Activated CD4-positive, alpha-beta memory T cell treated with anti-CD3 and anti-CD28 coated beads for 36 hours (primary cell): ENCODE measurements at regions not wholly inside any gene's neighbourhood (a gene's known extent, or its start where the extent isn't known, plus 50 kb on each side); places are given as distances from the start of the nearest gene placed in this dataset.

ENCODE experiments used
- CTCF ChIA-PET: fragments of 350-600 bp; sonication (Branson Sonifier 250); formaldehyde crosslinking; loops from one replicate; lab custom pipeline; 2021; ENCODE audit warnings: antibody characterized with exemption, inconsistent platforms; lab: Charles Lee
- POLR2A ChIA-PET: fragments of 350-600 bp; sonication (Branson Sonifier 250); formaldehyde crosslinking; loops from one replicate; lab custom pipeline; 2021; ENCODE audit warnings: antibody characterized with exemption; lab: Charles Lee
- DNase-seq: peaks from one replicate; pipeline ENCODE4 v3.0.0-alpha.2; 2020
- H3K27ac Mint-ChIP-seq: one replicate; pipeline ENCODE4 v1.8.0; 2021; ENCODE audit warnings: mixed read lengths
- H3K27me3 Mint-ChIP-seq: one replicate; pipeline ENCODE4 v1.8.0; 2021; ENCODE audit warnings: mixed read lengths
- H3K36me3 Mint-ChIP-seq: one replicate; pipeline ENCODE4 v1.8.0; 2021; ENCODE audit warnings: mixed read lengths
- H3K4me1 Mint-ChIP-seq: one replicate; pipeline ENCODE4 v1.8.0; 2021; ENCODE audit warnings: low read depth, mixed read lengths
- H3K4me3 Mint-ChIP-seq: one replicate; pipeline ENCODE4 v1.8.0; 2021; ENCODE audit warnings: mild to moderate bottlenecking, mixed read lengths
- H3K9me3 Mint-ChIP-seq: one replicate; pipeline ENCODE4 v1.8.0; 2021; ENCODE audit warnings: mixed read lengths
- intact Hi-C: fragments of 100-400 bp; cut with micrococcal nuclease; formaldehyde crosslinking; loops from one replicate; pipeline ENCODE4 v1.15.1; 2023

DNA sequence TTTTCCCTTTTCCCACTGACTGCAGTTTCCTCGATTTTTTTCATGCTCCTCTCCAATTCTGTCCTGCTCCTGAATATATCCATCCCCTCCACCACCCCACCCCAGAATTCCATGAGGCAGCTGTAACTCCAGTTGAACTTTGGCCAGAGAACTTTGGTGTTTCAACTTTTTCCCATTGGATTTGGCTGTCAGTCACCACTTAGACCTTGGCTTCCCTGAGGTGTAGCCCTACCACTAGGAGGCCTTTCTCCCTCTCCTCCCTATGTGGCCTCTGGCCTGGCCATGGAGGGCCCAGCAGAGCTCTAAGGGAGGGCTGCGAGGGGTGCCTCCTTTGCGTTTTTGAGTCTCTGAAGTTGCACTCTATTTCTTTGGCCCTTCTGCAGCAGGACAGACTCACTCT, 261.3 kb downstream of the PIK3R1 start:
- ChIA-PET POLR2A (no interaction called here), CTCF (no interaction called here)
- H3K4me1 Mint-ChIP-seq = no peaks in the 10 kb centered on the region
- peaks cover 3% of the 10 kb centered on the region for H3K27me3 Mint-ChIP-seq
- no peaks in the 10 kb centered on the region for H3K9me3 Mint-ChIP-seq
- no peak overlapping the region for H3K27ac Mint-ChIP-seq
- intact Hi-C loops = no loop called here
- H3K36me3 Mint-ChIP-seq = no peaks in the 10 kb centered on the region
- H3K4me3 Mint-ChIP-seq = no peak overlapping the region
- DNase-seq = no peak

DNA sequence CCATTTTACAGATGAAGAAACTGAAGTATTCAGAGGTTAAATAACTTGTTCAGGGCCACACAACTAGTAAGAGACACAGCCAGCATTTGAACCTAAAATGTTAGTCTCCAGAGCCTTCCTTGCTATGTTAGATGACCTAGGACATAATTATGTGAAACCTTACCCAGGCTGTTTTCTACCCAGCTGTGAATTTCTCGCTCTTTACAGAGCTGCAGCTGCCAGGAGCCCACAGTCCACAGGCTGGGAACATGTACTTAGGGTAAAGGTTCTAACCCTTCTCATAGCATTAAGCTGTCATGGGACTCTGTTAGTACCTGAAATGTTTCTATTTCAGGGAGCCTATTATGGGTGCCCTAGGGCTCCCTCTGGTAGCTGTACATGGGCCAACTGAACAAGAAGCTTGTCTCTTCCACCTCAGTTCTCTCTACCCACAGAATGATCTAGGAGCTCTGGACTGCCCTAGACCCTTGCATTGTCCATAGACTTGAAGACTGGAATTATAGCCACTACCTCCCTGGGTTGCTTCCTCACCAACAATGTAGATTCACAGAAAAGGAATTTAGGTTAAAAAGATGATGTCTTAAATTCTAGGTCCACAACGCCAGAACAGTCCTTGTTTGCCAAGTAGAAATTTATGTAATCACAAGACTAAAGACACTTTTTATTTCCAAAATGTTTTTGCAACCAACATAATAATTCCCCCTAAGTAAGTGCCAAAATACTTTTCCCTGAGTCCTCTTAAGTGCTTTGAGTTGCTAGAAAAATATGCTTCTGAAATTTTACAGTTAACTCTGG, 262.9 kb downstream of the PIK3R1 start:
- Mint-ChIP-seq H3K27me3 (peaks cover 10% of the 10 kb centered on the region), H3K27ac (no peak overlapping the region), H3K4me1 (no peaks in the 10 kb centered on the region), H3K4me3 (no peak overlapping the region), H3K36me3 (no peaks in the 10 kb centered on the region), H3K9me3 (no peaks in the 10 kb centered on the region)
- intact Hi-C loops = no loop called here
- POLR2A ChIA-PET = no interaction called here
- CTCF ChIA-PET = interaction anchor here (1.0 kb wide), 1 partner anchor 366 kb away, joined by 3 read pairs; no protein-coding TSS in a partner anchor
- DNase-seq = no peak

- Mint-ChIP-seq H3K27me3 (peaks cover 9% of the 10 kb centered on the region), H3K27ac (no peak overlapping the region), H3K36me3 (no peaks in the 10 kb centered on the region), H3K4me1 (no peaks in the 10 kb centered on the region), H3K4me3 (no peak overlapping the region), H3K9me3 (no peaks in the 10 kb centered on the region)
- intact Hi-C loops = no loop called here
- POLR2A ChIA-PET = no interaction called here
- DNase-seq = no peak
- CTCF ChIA-PET = interaction anchor here (1.0 to 1.1 kb wide), 2 partner anchors 100 to 367 kb away, joined by 3 read pairs; no protein-coding TSS in a partner anchor
These were observed 264.0 kb downstream of the PIK3R1 start for GRCh38 chr5:68479524-68479923.

DNA sequence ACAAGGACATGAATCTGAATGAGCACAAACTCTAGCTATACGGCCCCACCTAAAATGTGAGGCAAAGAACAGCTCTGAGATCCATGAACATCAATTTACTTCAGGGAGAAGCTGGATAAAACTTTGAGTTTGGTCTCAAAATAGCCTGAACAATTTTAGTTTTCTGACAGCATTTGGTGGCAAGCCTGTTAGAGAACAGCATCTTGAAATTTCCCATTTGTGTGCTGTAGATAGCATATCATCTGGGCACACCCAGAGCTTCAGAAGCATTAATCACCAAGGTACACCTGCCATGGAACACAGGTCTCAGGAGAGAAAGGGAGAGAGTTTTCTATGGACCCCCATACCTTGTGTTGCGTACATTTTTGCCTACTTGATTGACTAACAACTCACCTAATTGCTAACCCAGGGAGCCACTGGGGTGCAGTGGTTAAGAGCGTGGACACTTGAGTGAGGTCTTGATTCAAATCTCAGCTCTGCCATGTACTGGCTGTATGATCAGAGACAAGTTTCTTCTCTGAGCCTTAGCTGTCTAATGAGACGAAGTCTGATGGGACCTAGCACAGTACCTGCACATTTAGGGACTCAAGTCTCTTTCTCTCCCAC, 264.9 kb downstream of the PIK3R1 start:
- no peak overlapping the region for H3K27ac Mint-ChIP-seq
- DNase-seq = no peak
- H3K27me3 Mint-ChIP-seq = peaks cover 7% of the 10 kb centered on the region
- H3K4me3 Mint-ChIP-seq = no peak overlapping the region
- POLR2A ChIA-PET = no interaction called here
- intact Hi-C loops = no loop called here
- CTCF ChIA-PET = interaction anchor here (1.1 kb wide), 2 partner anchors 18 to 101 kb away, joined by 3 read pairs; no protein-coding TSS in a partner anchor
- no peaks in the 10 kb centered on the region for H3K9me3 Mint-ChIP-seq
- no peaks in the 10 kb centered on the region for H3K4me1 Mint-ChIP-seq
- H3K36me3 Mint-ChIP-seq = no peaks in the 10 kb centered on the region

DNA sequence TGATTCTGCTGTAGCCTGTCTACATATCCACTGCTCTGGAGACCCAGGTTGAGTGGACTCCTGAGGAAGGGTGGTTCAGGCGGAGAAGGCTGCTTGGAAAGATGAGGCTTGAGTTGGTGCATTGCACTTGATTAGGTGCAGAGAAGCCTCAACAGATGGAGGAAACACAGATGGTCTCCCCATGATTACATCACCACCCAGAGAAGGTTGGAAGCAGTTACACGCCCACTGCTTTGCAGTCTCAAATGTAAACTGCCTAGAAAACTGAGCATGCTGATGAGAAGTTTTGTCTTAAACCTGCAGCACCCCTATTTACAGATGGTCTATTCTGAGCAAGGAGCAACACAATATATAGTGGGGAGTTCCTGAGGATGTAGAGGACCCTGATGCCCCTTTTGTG, 266.6 kb downstream of the PIK3R1 start:
- Mint-ChIP-seq H3K27ac (no peak overlapping the region), H3K9me3 (no peaks in the 10 kb centered on the region), H3K36me3 (no peaks in the 10 kb centered on the region), H3K27me3 (peaks cover 15% of the 10 kb centered on the region), H3K4me3 (no peak overlapping the region), H3K4me1 (no peaks in the 10 kb centered on the region)
- ChIA-PET POLR2A (no interaction called here), CTCF (no interaction called here)
- intact Hi-C loops = no loop called here
- no peak for DNase-seq

GRCh38 chr5:68484307-68485068, 268.9 kb downstream of the PIK3R1 start:
- Mint-ChIP-seq H3K4me3 (no peak overlapping the region), H3K27me3 (peaks cover 18% of the 10 kb centered on the region), H3K9me3 (no peaks in the 10 kb centered on the region), H3K36me3 (no peaks in the 10 kb centered on the region), H3K4me1 (no peaks in the 10 kb centered on the region), H3K27ac (no peak overlapping the region)
- DNase-seq = no peak
- POLR2A ChIA-PET = no interaction called here
- intact Hi-C loops = no loop called here
- CTCF ChIA-PET = interaction anchor here (0.7 kb wide), 1 partner anchor 69 kb away, joined by 3 read pairs; no protein-coding TSS in a partner anchor

DNA sequence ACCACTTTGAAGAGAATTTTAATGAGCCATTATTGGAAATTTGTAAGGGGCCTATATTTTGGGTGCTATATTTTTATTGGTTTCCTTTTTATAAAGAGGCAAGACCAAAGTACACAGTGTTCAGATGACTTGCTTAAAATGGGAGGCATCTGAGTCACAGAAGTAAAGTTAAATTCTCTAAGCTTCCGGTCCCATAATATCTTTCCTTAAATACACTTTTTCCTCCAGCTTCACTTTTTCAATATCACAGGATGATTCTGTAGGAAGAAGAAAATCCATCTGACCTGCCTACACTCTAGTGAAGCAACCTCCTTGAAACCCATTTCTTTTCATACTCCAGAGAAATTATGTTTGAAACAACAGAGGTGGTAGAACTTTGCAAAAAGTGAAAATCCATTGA, 274.0 kb downstream of the PIK3R1 start:
- POLR2A ChIA-PET = no interaction called here
- Mint-ChIP-seq H3K9me3 (no peaks in the 10 kb centered on the region), H3K4me3 (no peak overlapping the region), H3K27ac (no peak overlapping the region), H3K36me3 (no peaks in the 10 kb centered on the region), H3K4me1 (no peaks in the 10 kb centered on the region), H3K27me3 (peaks cover 11% of the 10 kb centered on the region)
- DNase-seq = no peak
- CTCF ChIA-PET = interaction anchor here (0.6 kb wide), 1 partner anchor 1075 kb away, joined by 3 read pairs; no protein-coding TSS in a partner anchor
- intact Hi-C loops = no loop called here

- ChIA-PET POLR2A (no interaction called here), CTCF (no interaction called here)
- DNase-seq = no peak
- Mint-ChIP-seq H3K4me1 (no peaks in the 10 kb centered on the region), H3K27me3 (peaks cover 11% of the 10 kb centered on the region), H3K4me3 (no peak overlapping the region), H3K27ac (no peak overlapping the region), H3K36me3 (no peaks in the 10 kb centered on the region), H3K9me3 (no peaks in the 10 kb centered on the region)
- intact Hi-C loops = no loop called here
These were observed 274.9 kb downstream of the PIK3R1 start for GRCh38 chr5:68490406-68490805.

DNA sequence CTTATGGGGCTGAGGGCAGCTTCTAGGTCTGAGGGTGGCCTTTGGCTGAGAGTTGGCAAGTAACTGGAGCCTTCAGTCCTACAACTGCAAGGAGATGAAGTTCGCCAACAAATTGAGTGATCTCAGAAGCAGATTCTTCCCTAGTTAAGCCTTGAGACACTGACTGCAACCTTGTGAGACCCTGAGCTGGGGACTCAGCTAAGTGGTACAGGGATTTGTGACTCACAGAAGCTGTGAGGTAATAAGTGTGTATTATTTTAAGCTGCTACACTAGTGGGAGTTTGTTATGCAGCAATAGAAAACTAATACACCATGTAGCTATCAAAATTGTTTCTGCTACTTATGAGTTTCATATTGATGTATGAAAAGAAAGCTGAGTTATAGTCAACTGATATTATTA, 279.2 kb downstream of the PIK3R1 start:
- H3K4me1 Mint-ChIP-seq = no peaks in the 10 kb centered on the region
- POLR2A ChIA-PET = no interaction called here
- CTCF ChIA-PET = no interaction called here
- no peak overlapping the region for H3K27ac Mint-ChIP-seq
- H3K36me3 Mint-ChIP-seq = peaks cover 9% of the 10 kb centered on the region
- H3K27me3 Mint-ChIP-seq = no peaks in the 10 kb centered on the region
- H3K4me3 Mint-ChIP-seq = no peak overlapping the region
- peaks cover 26% of the 10 kb centered on the region for H3K9me3 Mint-ChIP-seq
- intact Hi-C loops = no loop called here
- DNase-seq = no peak

DNA sequence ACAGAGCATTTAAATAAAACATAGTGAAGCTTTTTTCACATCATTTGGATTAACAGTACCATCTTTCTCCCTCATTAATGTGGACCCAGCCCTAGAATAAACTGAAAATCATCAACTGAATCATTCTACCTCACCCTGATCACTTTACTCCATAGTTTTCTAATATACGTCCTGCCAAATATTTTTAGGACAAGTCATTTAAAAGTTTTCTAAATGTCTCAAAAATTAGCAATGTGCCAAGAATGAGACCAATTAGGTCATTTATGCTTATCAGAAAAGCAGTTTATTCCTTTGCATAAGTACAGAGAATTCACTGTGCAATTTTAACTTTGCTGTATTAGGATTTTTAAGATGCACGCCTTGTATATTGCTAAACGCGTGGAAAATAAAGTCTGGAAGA, 284.4 kb downstream of the PIK3R1 start:
- ChIA-PET POLR2A (no interaction called here), CTCF (no interaction called here)
- H3K4me3 Mint-ChIP-seq = no peak overlapping the region
- peaks cover 9% of the 10 kb centered on the region for H3K36me3 Mint-ChIP-seq
- H3K4me1 Mint-ChIP-seq = no peaks in the 10 kb centered on the region
- H3K9me3 Mint-ChIP-seq = peaks cover 26% of the 10 kb centered on the region
- no peaks in the 10 kb centered on the region for H3K27me3 Mint-ChIP-seq
- H3K27ac Mint-ChIP-seq = no peak overlapping the region
- intact Hi-C loops = no loop called here
- DNase-seq = no peak

DNA sequence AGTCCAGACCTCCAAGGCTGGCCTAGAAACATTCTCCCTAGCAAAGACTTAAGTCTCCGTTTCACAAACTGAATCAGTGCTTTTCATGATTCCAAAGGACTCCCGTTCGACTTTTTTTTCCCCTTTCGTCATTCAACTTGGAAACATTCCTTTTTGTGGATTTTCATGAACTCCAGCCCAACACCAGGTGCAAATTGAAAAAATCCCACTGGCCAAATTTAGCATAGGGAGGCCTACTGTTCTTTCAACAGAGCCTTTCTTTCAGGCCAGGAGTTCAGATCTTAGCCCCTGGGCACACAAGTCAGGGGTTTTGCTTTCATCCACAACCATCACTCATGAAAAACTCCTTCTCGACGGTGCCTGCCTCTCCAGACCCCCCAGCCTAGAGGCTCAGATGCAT, 285.3 kb downstream of the PIK3R1 start:
- ChIA-PET POLR2A (no interaction called here), CTCF (no interaction called here)
- peaks cover 9% of the 10 kb centered on the region for H3K36me3 Mint-ChIP-seq
- no peaks in the 10 kb centered on the region for H3K27me3 Mint-ChIP-seq
- intact Hi-C loops = no loop called here
- H3K4me1 Mint-ChIP-seq = no peaks in the 10 kb centered on the region
- no peak overlapping the region for H3K27ac Mint-ChIP-seq
- H3K4me3 Mint-ChIP-seq = no peak overlapping the region
- no peak for DNase-seq
- H3K9me3 Mint-ChIP-seq = peaks cover 26% of the 10 kb centered on the region

- Mint-ChIP-seq H3K4me1 (no peaks in the 10 kb centered on the region), H3K36me3 (peaks cover 2% of the 10 kb centered on the region), H3K4me3 (no peak overlapping the region), H3K27ac (no peak overlapping the region), H3K27me3 (no peaks in the 10 kb centered on the region), H3K9me3 (peaks cover 14% of the 10 kb centered on the region)
- intact Hi-C loops = no loop called here
- no peak for DNase-seq
- ChIA-PET POLR2A (no interaction called here), CTCF (no interaction called here)
These were observed 287.0 kb downstream of the PIK3R1 start for GRCh38 chr5:68502531-68502930.
